PC-9 (cell line): ENCODE measurements at regions not wholly inside any gene's neighbourhood (a gene's known extent, or its start where the extent isn't known, plus 50 kb on each side); places are given as distances from the start of the nearest gene placed in this dataset.
"Not testable (repeated sequence)": the region's sequence is repeated elsewhere in the genome, so short reads cannot be mapped to it uniquely, and the experiment has no call there.

ENCODE experiments used
- BruUV-seq: library from RNA; stranded (reverse); fragments of 400-500 nt; replicated peaks from 2 replicates; lab custom pipeline; 2021; lab: Mats Ljungman, UMichigan
- CTCF ChIA-PET: fragments of 300-600 bp; sonication (Branson Sonifier 250); formaldehyde crosslinking; loops from one replicate; lab custom pipeline; 2022; ENCODE audit warnings: antibody characterized with exemption; lab: Charles Lee
- POLR2A ChIA-PET: fragments of 300-600 bp; sonication (Branson Sonifier 250); formaldehyde crosslinking; loops from one replicate; lab custom pipeline; 2022; ENCODE audit warnings: antibody characterized with exemption; ENCODE audit not compliant: unreplicated experiment; lab: Charles Lee
- DNase-seq, 2 experiments: peaks; one replicate each; pipeline versions ENCODE4 v3.0.0 to v3.0.0-alpha.2; 2015 to 2022; ENCODE audit warnings: mixed read lengths in 1 of 2
- H2AFZ ChIP-seq: fragments of 200-600 bp; sonication (generic); 2 replicates; pipeline ENCODE4 v1.8.1; 2017; ENCODE audit warnings: antibody characterized with exemption
- H3F3A ChIP-seq: fragments of 200-600 bp; sonication (generic); 2 replicates; pipeline ENCODE4 v1.8.1; 2017; ENCODE audit warnings: antibody characterized with exemption, mild to moderate bottlenecking, low read depth; ENCODE audit not compliant: insufficient read depth
- H3K27ac ChIP-seq: fragments of 200-600 bp; sonication (generic); 2 replicates; pipeline ENCODE4 v1.6.1; 2016; ENCODE audit warnings: mixed run types
- H3K27me3 ChIP-seq: fragments of 200-600 bp; sonication (generic); 2 replicates; pipeline ENCODE4 v1.6.1; 2016; ENCODE audit warnings: low read depth, mixed run types; ENCODE audit not compliant: insufficient read depth
- H3K36me3 ChIP-seq: fragments of 200-600 bp; sonication (generic); 2 replicates; pipeline ENCODE4 v1.6.1; 2016; ENCODE audit warnings: low read depth, mixed run types
- H3K4me1 ChIP-seq: fragments of 200-600 bp; sonication (generic); replicated peaks from 2 replicates; pipeline ENCODE4 v1.6.1; 2016; ENCODE audit warnings: mixed run types; ENCODE audit not compliant: insufficient read depth
- H3K4me2 ChIP-seq: fragments of 200-600 bp; sonication (generic); 2 replicates; pipeline ENCODE4 v1.6.1; 2017; ENCODE audit warnings: mixed run types
- H3K4me3 ChIP-seq: fragments of 200-600 bp; sonication (generic); 2 replicates; pipeline ENCODE4 v1.6.1; 2016; ENCODE audit warnings: mixed run types
- H3K79me2 ChIP-seq: fragments of 200-600 bp; sonication (generic); 2 replicates; pipeline ENCODE4 v1.6.1; 2017; ENCODE audit warnings: low read depth, mixed run types
- H3K9me2 ChIP-seq: fragments of 200-600 bp; sonication (generic); 2 replicates; pipeline ENCODE4 v1.8.1; 2017; ENCODE audit warnings: mild to moderate bottlenecking; ENCODE audit not compliant: insufficient read depth
- H3K9me3 ChIP-seq: fragments of 200-600 bp; sonication (generic); 2 replicates; pipeline ENCODE4 v1.8.1; 2016; ENCODE audit warnings: low read depth; ENCODE audit not compliant: insufficient read depth
- H4K20me1 ChIP-seq: fragments of 200-600 bp; sonication (generic); 2 replicates; pipeline ENCODE4 v1.8.1; 2017; ENCODE audit not compliant: insufficient read depth
- EZH2 ChIP-seq: fragments of 200-600 bp; sonication (generic); IDR thresholded peaks from 2 replicates; pipeline ENCODE4 v1.8.0; 2017; ENCODE audit warnings: antibody characterized with exemption, low read depth
- intact Hi-C: fragments of 100-400 bp; cut with micrococcal nuclease; formaldehyde crosslinking; loops from one replicate; pipeline ENCODE4 v1.10.0; 2022; ENCODE audit not compliant: unreplicated experiment
- TF ChIP-seq, protein P1 (sequence below): fragments of 200-600 bp; sonication (generic); conservative IDR thresholded peaks from 2 replicates; pipeline ENCODE4 v1.6.1; 2017; ENCODE audit warnings: mixed run types, antibody characterized with exemption, mild to moderate bottlenecking, moderate library complexity

DNA sequence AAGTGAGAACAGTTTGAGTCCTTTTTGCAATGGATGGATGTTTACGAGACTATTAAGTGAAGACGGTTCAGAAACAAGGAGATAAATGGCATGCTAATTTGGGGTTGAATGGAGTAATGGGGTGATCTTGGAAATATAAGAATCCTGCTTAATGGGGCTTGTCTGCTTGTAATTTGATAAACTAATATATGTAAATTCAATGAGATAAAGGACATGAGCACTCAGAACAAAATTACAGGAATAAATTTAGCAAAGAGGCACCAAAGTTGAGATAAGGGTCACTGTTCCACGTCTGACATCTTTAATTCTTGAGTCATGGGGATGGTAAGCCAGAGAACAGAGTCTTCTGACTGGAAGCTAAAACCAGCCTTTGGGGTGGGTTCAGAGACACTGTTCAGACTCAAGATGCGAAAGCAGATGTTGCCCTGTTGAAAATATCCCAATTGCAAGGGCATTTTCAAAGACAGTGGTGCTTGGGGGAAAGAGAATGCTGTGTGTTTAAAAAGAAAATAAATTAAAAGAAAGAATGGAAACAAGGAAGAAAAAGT, 67.8 kb upstream of the CHRNB4 start:
- peaks cover 18% of the 10 kb centered on the region for H3K27me3 ChIP-seq
- H3K4me3 ChIP-seq, result no peak overlapping the region
- no peaks in the 10 kb centered on the region for H4K20me1 ChIP-seq
- no peaks in the 10 kb centered on the region for H3K9me2 ChIP-seq
- H3K9me3 ChIP-seq, result no peaks in the 10 kb centered on the region; the same call in 1 of the 2 replicates
- no peak for DNase-seq
- H3K4me2 ChIP-seq, result no peak overlapping the region
- POLR2A ChIA-PET, result no interaction called here
- H3K4me1 ChIP-seq, result no peaks in the 10 kb centered on the region
- no peaks in the 10 kb centered on the region for H3K79me2 ChIP-seq
- TF ChIP-seq EZH2, result no peak
- TF ChIP-seq, protein P1, sequence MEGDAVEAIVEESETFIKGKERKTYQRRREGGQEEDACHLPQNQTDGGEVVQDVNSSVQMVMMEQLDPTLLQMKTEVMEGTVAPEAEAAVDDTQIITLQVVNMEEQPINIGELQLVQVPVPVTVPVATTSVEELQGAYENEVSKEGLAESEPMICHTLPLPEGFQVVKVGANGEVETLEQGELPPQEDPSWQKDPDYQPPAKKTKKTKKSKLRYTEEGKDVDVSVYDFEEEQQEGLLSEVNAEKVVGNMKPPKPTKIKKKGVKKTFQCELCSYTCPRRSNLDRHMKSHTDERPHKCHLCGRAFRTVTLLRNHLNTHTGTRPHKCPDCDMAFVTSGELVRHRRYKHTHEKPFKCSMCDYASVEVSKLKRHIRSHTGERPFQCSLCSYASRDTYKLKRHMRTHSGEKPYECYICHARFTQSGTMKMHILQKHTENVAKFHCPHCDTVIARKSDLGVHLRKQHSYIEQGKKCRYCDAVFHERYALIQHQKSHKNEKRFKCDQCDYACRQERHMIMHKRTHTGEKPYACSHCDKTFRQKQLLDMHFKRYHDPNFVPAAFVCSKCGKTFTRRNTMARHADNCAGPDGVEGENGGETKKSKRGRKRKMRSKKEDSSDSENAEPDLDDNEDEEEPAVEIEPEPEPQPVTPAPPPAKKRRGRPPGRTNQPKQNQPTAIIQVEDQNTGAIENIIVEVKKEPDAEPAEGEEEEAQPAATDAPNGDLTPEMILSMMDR, result no peak
- no peak overlapping the region for H2AFZ ChIP-seq
- intact Hi-C loops, result loop anchor here (1.0 to 10.0 kb wide), 3 partner anchors 70 to 394 kb away; no protein-coding TSS in a partner anchor
- CTCF ChIA-PET, result interaction anchor here (1.3 kb wide), 1 partner anchor 94 kb away, joined by 3 read pairs; no protein-coding TSS in a partner anchor
- no peaks in the 10 kb centered on the region for H3F3A ChIP-seq
- BruUV-seq, result no TSS peak
- no peak overlapping the region for H3K27ac ChIP-seq
- H3K36me3 ChIP-seq, result no peaks in the 10 kb centered on the region

GRCh38 chr15:78706481-78707235, 65.6 kb upstream of the CHRNB4 start:
- H3K36me3 ChIP-seq, H2AFZ ChIP-seq, H3K9me2 ChIP-seq, H3K9me3 ChIP-seq, H3K4me1 ChIP-seq, H3F3A ChIP-seq, DNase-seq, H3K27ac ChIP-seq, BruUV-seq, H3K79me2 ChIP-seq, H3K4me3 ChIP-seq, H4K20me1 ChIP-seq, H3K4me2 ChIP-seq: not testable (repeated sequence)
- H3K27me3 ChIP-seq, result peaks cover 18% of the 10 kb centered on the region
- ChIA-PET POLR2A (interaction anchor here (0.9 kb wide), 1 partner anchor 331 kb away, joined by 8 read pairs; no protein-coding TSS in a partner anchor), CTCF (interaction anchor here (0.6 to 0.7 kb wide), 2 partner anchors 32 to 748 kb away, joined by 3 to 4 read pairs; no protein-coding TSS in a partner anchor)
- intact Hi-C loops, result loop anchor here (10.0 kb wide), 1 partner anchor 392 kb away; no protein-coding TSS in a partner anchor

DNA sequence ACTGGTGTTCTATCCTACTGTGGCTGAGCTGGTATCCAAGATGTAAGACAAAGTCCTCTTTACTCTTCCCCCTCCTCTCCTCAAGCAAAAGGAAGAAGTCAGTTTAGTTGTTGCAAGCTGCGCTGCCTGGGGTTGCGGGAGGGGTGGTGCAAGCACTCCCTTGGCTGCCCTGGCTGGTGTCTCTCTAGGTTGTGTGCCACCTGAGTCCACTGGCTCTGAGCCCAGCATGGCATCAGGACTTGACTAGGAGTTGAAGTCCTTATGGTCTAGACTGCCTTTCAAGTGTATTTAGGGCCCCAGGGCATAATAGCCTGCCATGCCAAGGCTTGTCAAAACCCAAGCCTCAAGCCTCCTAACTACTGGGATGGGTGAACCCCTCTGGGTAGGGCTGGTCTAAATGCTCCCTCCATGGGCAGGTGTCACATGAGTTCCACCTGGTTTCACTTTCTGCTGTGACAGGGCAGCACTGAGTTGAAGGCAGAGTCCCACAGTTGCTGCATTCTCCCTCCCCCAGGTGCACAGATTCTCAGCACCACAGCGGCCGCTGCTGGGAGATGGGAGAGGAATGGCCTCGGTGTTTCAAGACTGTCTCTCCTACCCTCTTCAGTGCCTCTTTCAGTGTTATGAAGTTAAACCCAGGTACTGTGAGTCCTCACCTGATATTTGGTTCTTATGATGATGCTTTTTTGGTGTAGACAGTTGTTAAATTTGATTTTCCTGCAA, 62.5 kb upstream of the CHRNB4 start:
- H3K27me3 ChIP-seq, result peaks cover 16% of the 10 kb centered on the region
- H3K4me3 ChIP-seq, H3K9me3 ChIP-seq, H3K4me1 ChIP-seq, H3K79me2 ChIP-seq, H3K9me2 ChIP-seq, H3K27ac ChIP-seq, H3K4me2 ChIP-seq, H4K20me1 ChIP-seq, DNase-seq, H3K36me3 ChIP-seq, H2AFZ ChIP-seq, BruUV-seq, POLR2A ChIA-PET, H3F3A ChIP-seq: not testable (repeated sequence)
- CTCF ChIA-PET, result interaction anchor here (0.6 kb wide), 1 partner anchor 31 kb away, joined by 4 read pairs; no protein-coding TSS in a partner anchor
- intact Hi-C loops, result loop anchor here (10.0 kb wide), 1 partner anchor 389 kb away; no protein-coding TSS in a partner anchor
